PC-3 (cell line): ENCODE measurements at regions not wholly inside any gene's neighbourhood (a gene's known extent, or its start where the extent isn't known, plus 50 kb on each side); places are given as distances from the start of the nearest gene placed in this dataset.

ENCODE experiments used
- ATAC-seq: fragments of 200-7000 bp; cut with Tn5 transposase; 2 replicates; pipeline ENCODE4 v1.9.1; 2020; ENCODE audit warnings: mild to moderate bottlenecking, moderate library complexity
- BruUV-seq: library from RNA; stranded (reverse); fragments of 400-500 nt; replicated peaks from 2 replicates; lab custom pipeline; 2021; lab: Mats Ljungman, UMichigan
- CTCF ChIA-PET: fragments of 300-600 bp; sonication (Branson Sonifier 250); formaldehyde crosslinking; loops from one replicate; lab custom pipeline; 2022; ENCODE audit warnings: antibody characterized with exemption; lab: Charles Lee
- POLR2A ChIA-PET: fragments of 300-600 bp; sonication (Branson Sonifier 250); formaldehyde crosslinking; loops from one replicate; lab custom pipeline; 2022; ENCODE audit warnings: antibody characterized with exemption; ENCODE audit not compliant: unreplicated experiment; lab: Charles Lee
- DNase-seq: peaks from one replicate; pipeline ENCODE4 v3.0.0-alpha.2; 2015
- H2AFZ ChIP-seq: fragments of 300-600 bp; sonication (generic); 2 replicates; pipeline ENCODE4 v1.6.0; 2016; ENCODE audit warnings: antibody characterized with exemption, low read length
- H3F3A ChIP-seq: fragments of 300-600 bp; sonication (generic); one replicate; pipeline ENCODE4 v1.6.0; 2017; ENCODE audit warnings: antibody characterized with exemption, low read length, control low read depth, mild to moderate bottlenecking; ENCODE audit not compliant: unreplicated experiment
- H3K27ac ChIP-seq: fragments of 300-600 bp; sonication (generic); 2 replicates; pipeline ENCODE4 v1.5.1; 2016; ENCODE audit warnings: mild to moderate bottlenecking, low read length
- H3K27me3 ChIP-seq: fragments of 300-600 bp; sonication (generic); 2 replicates; pipeline ENCODE4 v1.6.1; 2016; ENCODE audit warnings: low read length, mixed read lengths
- H3K36me3 ChIP-seq: fragments of 300-600 bp; sonication (generic); 2 replicates; pipeline ENCODE4 v1.6.1; 2016; ENCODE audit warnings: low read depth, mixed run types, low read length, mixed read lengths
- H3K4me1 ChIP-seq: fragments of 300-600 bp; sonication (generic); 2 replicates; pipeline ENCODE4 v1.5.1; 2016; ENCODE audit warnings: low read length; ENCODE audit not compliant: insufficient read depth
- H3K4me2 ChIP-seq: fragments of 300-600 bp; sonication (generic); 2 replicates; pipeline ENCODE4 v1.6.0; 2016; ENCODE audit warnings: low read length
- H3K4me3 ChIP-seq: fragments of 300-600 bp; sonication (generic); 2 replicates; pipeline ENCODE4 v1.5.1; 2016; ENCODE audit warnings: mild to moderate bottlenecking, low read length, mixed read lengths
- H3K79me2 ChIP-seq: fragments of 300-600 bp; sonication (generic); 2 replicates; pipeline ENCODE4 v1.6.1; 2017; ENCODE audit warnings: low read length, mixed read lengths
- H3K9ac ChIP-seq: fragments of 300-600 bp; sonication (generic); 2 replicates; pipeline ENCODE4 v1.6.0; 2016; ENCODE audit warnings: mild to moderate bottlenecking, low read length
- H3K9me2 ChIP-seq: fragments of 300-600 bp; sonication (generic); replicated peaks from 2 replicates; pipeline ENCODE4 v1.6.1; 2016; ENCODE audit warnings: mixed run types, low read length, mixed read lengths
- H3K9me3 ChIP-seq: fragments of 300-600 bp; sonication (generic); 2 replicates; pipeline ENCODE4 v1.6.1; 2016; ENCODE audit warnings: low read length, mixed read lengths
- H4K20me1 ChIP-seq: fragments of 300-600 bp; sonication (generic); 2 replicates; pipeline ENCODE4 v1.6.1; 2016; ENCODE audit warnings: low read length, mixed read lengths
- CTCF ChIP-seq: fragments of 300-600 bp; sonication (generic); conservative IDR thresholded peaks from 2 replicates; pipeline ENCODE4 v1.5.1; 2017; ENCODE audit warnings: antibody characterized with exemption, low read depth, mild to moderate bottlenecking, low read length
- EZH2 ChIP-seq: fragments of 300-600 bp; sonication (generic); IDR thresholded peaks from one replicate; pipeline ENCODE4 v1.6.1; 2017; ENCODE audit warnings: antibody characterized with exemption, mild to moderate bottlenecking, low read length; ENCODE audit not compliant: unreplicated experiment
- EZH2phosphoT487 ChIP-seq: fragments of 300-600 bp; sonication (generic); IDR thresholded peaks from 2 replicates; pipeline ENCODE4 v1.6.1; 2018; ENCODE audit warnings: mild to moderate bottlenecking, antibody characterized with exemption, low read length, borderline replicate concordance
- intact Hi-C: fragments of 100-400 bp; cut with micrococcal nuclease; formaldehyde crosslinking; loops from 2 replicates; pipeline ENCODE4 v1.9.0; 2023

- ATAC-seq (no peak), DNase-seq (no peak)
- intact Hi-C loops: no loop called here
- BruUV-seq: no TSS peak
- Histone ChIP-seq H4K20me1 (no peaks in the 10 kb centered on the region), H3K9ac (no peak overlapping the region), H3K4me2 (no peak overlapping the region), H3K27me3 (no peaks in the 10 kb centered on the region), H3K4me1 (no peaks in the 10 kb centered on the region), H2AFZ (no peak overlapping the region), H3F3A (no peaks in the 10 kb centered on the region), H3K27ac (no peak overlapping the region), H3K9me3 (no peaks in the 10 kb centered on the region), H3K4me3 (no peak overlapping the region), H3K9me2 (no peaks in the 10 kb centered on the region), H3K36me3 (no peaks in the 10 kb centered on the region), H3K79me2 (no peaks in the 10 kb centered on the region)
- CTCF ChIA-PET: no interaction called here
- POLR2A ChIA-PET: no interaction called here
- TF ChIP-seq CTCF (no peak), EZH2 (no peak), EZH2phosphoT487 (no peak)
Measured at GRCh38 chr1:193662030-193662429, 475.6 kb upstream of the B3GALT2 start.

DNA sequence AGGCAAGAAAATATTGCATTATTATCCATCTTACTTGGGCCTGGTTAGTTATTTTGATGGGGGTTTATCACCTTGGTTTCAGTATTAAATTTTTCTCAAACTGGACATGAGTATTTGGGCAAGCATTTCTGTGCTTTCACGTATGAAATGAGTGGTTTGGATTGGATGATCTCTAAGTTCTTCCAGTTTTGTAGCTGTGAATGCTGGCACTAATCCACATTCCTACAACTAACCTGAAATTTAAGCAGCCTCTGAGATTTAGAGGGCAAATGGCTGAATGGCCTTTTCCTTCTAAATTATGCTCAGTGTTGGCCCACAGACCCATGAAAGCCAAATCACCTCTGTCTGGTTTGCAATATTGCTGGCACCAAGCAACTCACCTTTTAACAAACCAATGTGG lies 475.0 kb upstream of the B3GALT2 start:
- ChIA-PET CTCF (no interaction called here), POLR2A (no interaction called here)
- DNase-seq: no peak
- Histone ChIP-seq H3K9me2 (no peaks in the 10 kb centered on the region), H3K27me3 (no peaks in the 10 kb centered on the region), H3K4me3 (no peak overlapping the region), H3F3A (no peaks in the 10 kb centered on the region), H3K4me1 (no peaks in the 10 kb centered on the region), H3K4me2 (no peak overlapping the region), H2AFZ (no peak overlapping the region), H3K36me3 (no peaks in the 10 kb centered on the region), H3K9me3 (no peaks in the 10 kb centered on the region), H3K9ac (no peak overlapping the region), H4K20me1 (no peaks in the 10 kb centered on the region), H3K27ac (no peak overlapping the region), H3K79me2 (no peaks in the 10 kb centered on the region)
- intact Hi-C loops: no loop called here
- ATAC-seq: no peak
- BruUV-seq: no TSS peak
- TF ChIP-seq CTCF (no peak), EZH2 (no peak), EZH2phosphoT487 (no peak)

- no peaks in the 10 kb centered on the region for H3F3A ChIP-seq
- intact Hi-C loops: no loop called here
- CTCF ChIA-PET: no interaction called here
- no peak overlapping the region for H3K4me2 ChIP-seq
- H2AFZ ChIP-seq: no peak overlapping the region
- TF ChIP-seq EZH2phosphoT487 (no peak), CTCF (no peak), EZH2 (no peak)
- DNase-seq (no peak), ATAC-seq (no peak)
- no peak overlapping the region for H3K4me3 ChIP-seq
- H3K79me2 ChIP-seq: no peaks in the 10 kb centered on the region
- no peaks in the 10 kb centered on the region for H3K9me2 ChIP-seq
- H3K9ac ChIP-seq: no peak overlapping the region
- H3K27me3 ChIP-seq: no peaks in the 10 kb centered on the region
- no peak overlapping the region for H3K27ac ChIP-seq
- no peaks in the 10 kb centered on the region for H3K9me3 ChIP-seq
- BruUV-seq: no TSS peak
- H3K36me3 ChIP-seq: no peaks in the 10 kb centered on the region
- no peaks in the 10 kb centered on the region for H4K20me1 ChIP-seq
- POLR2A ChIA-PET: no interaction called here
- H3K4me1 ChIP-seq: no peaks in the 10 kb centered on the region
Measured at GRCh38 chr1:193660428-193660827, 474.0 kb upstream of the B3GALT2 start.
